T-helper 17 cell (primary cell): ENCODE measurements at regions not wholly inside any gene's neighbourhood (a gene's known extent, or its start where the extent isn't known, plus 50 kb on each side); places are given as distances from the start of the nearest gene placed in this dataset.

Experiments used
- ATAC-seq: fragments of 150-1000 bp; cut with Tn5 transposase; 2 replicates; pipeline ENCODE4 v1.10.0; 2021; ENCODE audit warnings: mild to moderate bottlenecking, moderate library complexity
- DNase-seq, 3 donors: peaks; one replicate each; pipeline versions ENCODE4 v3.0.0 to v3.0.0-alpha.2; 2020 to 2021
- H3K9me3 ChIP-seq: one replicate; pipeline ENCODE4 v1.7.0; 2013; ENCODE audit warnings: low read length, mild to moderate bottlenecking; ENCODE audit not compliant: control insufficient read depth, poor library complexity, severe bottlenecking
- H3K27ac Mint-ChIP-seq: one replicate; pipeline ENCODE4 v1.8.0; 2022; ENCODE audit warnings: mild to moderate bottlenecking, moderate library complexity, mixed read lengths
- H3K27me3 Mint-ChIP-seq: one replicate; pipeline ENCODE4 v1.8.0; 2022; ENCODE audit warnings: mixed read lengths
- H3K36me3 Mint-ChIP-seq: one replicate; pipeline ENCODE4 v1.8.0; 2022; ENCODE audit warnings: low read depth, mixed read lengths
- H3K4me1 Mint-ChIP-seq: one replicate; pipeline ENCODE4 v1.8.0; 2022; ENCODE audit warnings: mild to moderate bottlenecking, mixed read lengths
- H3K4me3 Mint-ChIP-seq: one replicate; pipeline ENCODE4 v1.8.0; 2022; ENCODE audit warnings: mild to moderate bottlenecking, moderate library complexity, mixed read lengths

- no peaks in the 10 kb centered on the region for H3K27me3 Mint-ChIP-seq
- DNase-seq = no peak
- no peaks in the 10 kb centered on the region for H3K4me1 Mint-ChIP-seq
- ATAC-seq = no peak
- no peaks in the 10 kb centered on the region for H3K36me3 Mint-ChIP-seq
- H3K27ac Mint-ChIP-seq = no peak overlapping the region
- H3K4me3 Mint-ChIP-seq = no peak overlapping the region
- H3K9me3 ChIP-seq = no peaks in the 10 kb centered on the region
Observed at GRCh38 chr11:96755209-96755608, 365.4 kb downstream of the JRKL start.

GRCh38 chr11:96755752-96756151 is 365.9 kb downstream of the JRKL start:
- no peak overlapping the region for H3K4me3 Mint-ChIP-seq

GRCh38 chr11:96758957-96759356 is 369.1 kb downstream of the JRKL start:
- no peaks in the 10 kb centered on the region for H3K9me3 ChIP-seq
- DNase-seq (no peak), ATAC-seq (no peak)
- Mint-ChIP-seq H3K36me3 (no peaks in the 10 kb centered on the region), H3K4me1 (no peaks in the 10 kb centered on the region), H3K4me3 (no peak overlapping the region), H3K27me3 (no peaks in the 10 kb centered on the region), H3K27ac (no peak overlapping the region)

More at GRCh38 chr11:96755752-96756151, 365.9 kb downstream of the JRKL start:
- H3K27me3 Mint-ChIP-seq = no peaks in the 10 kb centered on the region
- no peaks in the 10 kb centered on the region for H3K9me3 ChIP-seq
- ATAC-seq (no peak), DNase-seq (no peak)
- no peaks in the 10 kb centered on the region for H3K36me3 Mint-ChIP-seq
- H3K4me1 Mint-ChIP-seq = no peaks in the 10 kb centered on the region
- no peak overlapping the region for H3K27ac Mint-ChIP-seq

GRCh38 chr11:96760306-96760705 is 370.5 kb downstream of the JRKL start:
- Mint-ChIP-seq H3K36me3 (no peaks in the 10 kb centered on the region), H3K27ac (no peak overlapping the region), H3K4me3 (no peak overlapping the region), H3K27me3 (no peaks in the 10 kb centered on the region), H3K4me1 (no peaks in the 10 kb centered on the region)
- DNase-seq (no peak), ATAC-seq (no peak)
- H3K9me3 ChIP-seq = no peaks in the 10 kb centered on the region

GRCh38 chr11:96760815-96761214 is 371.0 kb downstream of the JRKL start:
- H3K9me3 ChIP-seq = no peaks in the 10 kb centered on the region
- no peak overlapping the region for H3K4me3 Mint-ChIP-seq
- H3K27ac Mint-ChIP-seq = no peak overlapping the region
- DNase-seq = no peak
- H3K4me1 Mint-ChIP-seq = no peaks in the 10 kb centered on the region
- H3K36me3 Mint-ChIP-seq = no peaks in the 10 kb centered on the region
- no peaks in the 10 kb centered on the region for H3K27me3 Mint-ChIP-seq
- no peak for ATAC-seq

GRCh38 chr11:96761451-96761850 is 371.6 kb downstream of the JRKL start:
- no peak overlapping the region for H3K27ac Mint-ChIP-seq
- no peak for DNase-seq
- no peaks in the 10 kb centered on the region for H3K9me3 ChIP-seq
- H3K4me1 Mint-ChIP-seq = no peaks in the 10 kb centered on the region
- no peaks in the 10 kb centered on the region for H3K27me3 Mint-ChIP-seq
- H3K36me3 Mint-ChIP-seq = no peaks in the 10 kb centered on the region
- H3K4me3 Mint-ChIP-seq = no peak overlapping the region
- no peak for ATAC-seq

GRCh38 chr11:96763244-96763643 is 373.4 kb downstream of the JRKL start:
- no peak overlapping the region for H3K4me3 Mint-ChIP-seq
- ATAC-seq = no peak

GRCh38 chr11:96778272-96778671 is 388.5 kb downstream of the JRKL start:
- no peak overlapping the region for H3K4me3 Mint-ChIP-seq
- H3K27me3 Mint-ChIP-seq = no peaks in the 10 kb centered on the region
- H3K4me1 Mint-ChIP-seq = no peaks in the 10 kb centered on the region
- no peaks in the 10 kb centered on the region for H3K36me3 Mint-ChIP-seq
- no peak for ATAC-seq
- no peak overlapping the region for H3K27ac Mint-ChIP-seq
- DNase-seq = no peak
- no peaks in the 10 kb centered on the region for H3K9me3 ChIP-seq

More at GRCh38 chr11:96763244-96763643, 373.4 kb downstream of the JRKL start:
- Mint-ChIP-seq H3K4me1 (no peaks in the 10 kb centered on the region), H3K27me3 (no peaks in the 10 kb centered on the region), H3K27ac (no peak overlapping the region), H3K36me3 (no peaks in the 10 kb centered on the region)
- no peaks in the 10 kb centered on the region for H3K9me3 ChIP-seq
- no peak for DNase-seq

GRCh38 chr11:96779030-96779429 is 389.2 kb downstream of the JRKL start:
- Mint-ChIP-seq H3K4me1 (no peaks in the 10 kb centered on the region), H3K4me3 (no peak overlapping the region), H3K36me3 (no peaks in the 10 kb centered on the region), H3K27ac (no peak overlapping the region), H3K27me3 (no peaks in the 10 kb centered on the region)
- H3K9me3 ChIP-seq = no peaks in the 10 kb centered on the region
- ATAC-seq (no peak), DNase-seq (no peak)

- Mint-ChIP-seq H3K27ac (no peak overlapping the region), H3K4me1 (no peaks in the 10 kb centered on the region)
- ATAC-seq = no peak
Observed at GRCh38 chr11:96781082-96781481, 391.3 kb downstream of the JRKL start.

GRCh38 chr11:96782632-96783031 is 392.8 kb downstream of the JRKL start:
- H3K9me3 ChIP-seq = no peaks in the 10 kb centered on the region
- Mint-ChIP-seq H3K27me3 (no peaks in the 10 kb centered on the region), H3K27ac (no peak overlapping the region), H3K36me3 (no peaks in the 10 kb centered on the region), H3K4me3 (no peak overlapping the region), H3K4me1 (no peaks in the 10 kb centered on the region)
- DNase-seq (no peak), ATAC-seq (no peak)

More at GRCh38 chr11:96781082-96781481, 391.3 kb downstream of the JRKL start:
- H3K36me3 Mint-ChIP-seq = no peaks in the 10 kb centered on the region
- H3K9me3 ChIP-seq = no peaks in the 10 kb centered on the region
- no peaks in the 10 kb centered on the region for H3K27me3 Mint-ChIP-seq
- no peak for DNase-seq
- H3K4me3 Mint-ChIP-seq = no peak overlapping the region

GRCh38 chr11:96783311-96783710 is 393.5 kb downstream of the JRKL start:
- H3K4me1 Mint-ChIP-seq = no peaks in the 10 kb centered on the region

GRCh38 chr11:96785073-96785472 is 395.3 kb downstream of the JRKL start:
- Mint-ChIP-seq H3K4me1 (no peaks in the 10 kb centered on the region), H3K36me3 (no peaks in the 10 kb centered on the region), H3K27ac (no peak overlapping the region), H3K27me3 (no peaks in the 10 kb centered on the region), H3K4me3 (no peak overlapping the region)
- H3K9me3 ChIP-seq = no peaks in the 10 kb centered on the region
- DNase-seq = no peak
- no peak for ATAC-seq

More at GRCh38 chr11:96783311-96783710, 393.5 kb downstream of the JRKL start:
- ATAC-seq = no peak
- H3K27me3 Mint-ChIP-seq = no peaks in the 10 kb centered on the region
- no peak overlapping the region for H3K27ac Mint-ChIP-seq
- DNase-seq = no peak
- H3K9me3 ChIP-seq = no peaks in the 10 kb centered on the region
- H3K4me3 Mint-ChIP-seq = no peak overlapping the region
- H3K36me3 Mint-ChIP-seq = no peaks in the 10 kb centered on the region

GRCh38 chr11:96794152-96794551 is 404.3 kb downstream of the JRKL start:
- Mint-ChIP-seq H3K27me3 (no peaks in the 10 kb centered on the region), H3K4me1 (no peaks in the 10 kb centered on the region), H3K27ac (no peak overlapping the region), H3K4me3 (no peak overlapping the region), H3K36me3 (no peaks in the 10 kb centered on the region)
- no peak for DNase-seq
- ATAC-seq = no peak
- no peaks in the 10 kb centered on the region for H3K9me3 ChIP-seq
